ENCODE measurements at regions not wholly inside any gene's neighbourhood (a gene's known extent, or its start where the extent isn't known, plus 50 kb on each side); places are given as distances from the start of the nearest gene placed in this dataset.
"Not testable (repeated sequence)": the region's sequence is repeated elsewhere in the genome, so short reads cannot be mapped to it uniquely, and the experiment has no call there.

- no peak overlapping the region for H3K27ac Mint-ChIP-seq
- CTCF ChIA-PET: no interaction called here
- H3K4me3 Mint-ChIP-seq: no peak overlapping the region
- no peaks in the 10 kb centered on the region for H3K27me3 Mint-ChIP-seq
- no peaks in the 10 kb centered on the region for H3K36me3 Mint-ChIP-seq (ENCODE audit: low read depth)
- no peaks in the 10 kb centered on the region for H3K9me3 Mint-ChIP-seq
- POLR2A ChIA-PET: no interaction called here
- H3K4me1 Mint-ChIP-seq: no peaks in the 10 kb centered on the region
- DNase-seq: no peak
Observed at GRCh38 chr3:110344897-110345767, 726.5 kb upstream of the NECTIN3 start.

GRCh38 chr3:110349295-110349694 is 722.3 kb upstream of the NECTIN3 start:
- Mint-ChIP-seq H3K4me3 (no peak overlapping the region), H3K27me3 (no peaks in the 10 kb centered on the region), H3K4me1 (no peaks in the 10 kb centered on the region), H3K9me3 (no peaks in the 10 kb centered on the region), H3K36me3 (ENCODE audit: low read depth) (no peaks in the 10 kb centered on the region), H3K27ac (no peak overlapping the region)
- POLR2A ChIA-PET: no interaction called here
- no peak for DNase-seq
- CTCF ChIA-PET: no interaction called here

- Mint-ChIP-seq H3K4me3 (no peak overlapping the region), H3K9me3 (peaks cover 2% of the 10 kb centered on the region), H3K27ac (no peak overlapping the region), H3K27me3 (no peaks in the 10 kb centered on the region), H3K36me3 (ENCODE audit: low read depth) (no peaks in the 10 kb centered on the region), H3K4me1 (no peaks in the 10 kb centered on the region)
- no peak for DNase-seq
- ChIA-PET CTCF (no interaction called here), POLR2A (no interaction called here)
Observed at GRCh38 chr3:110352841-110353604, 718.6 kb upstream of the NECTIN3 start.

- DNase-seq: no peak
- Mint-ChIP-seq H3K27ac (no peak overlapping the region), H3K27me3 (no peaks in the 10 kb centered on the region), H3K9me3 (peaks cover 2% of the 10 kb centered on the region), H3K4me1 (no peaks in the 10 kb centered on the region), H3K36me3 (ENCODE audit: low read depth) (no peaks in the 10 kb centered on the region), H3K4me3 (no peak overlapping the region)
- ChIA-PET POLR2A (no interaction called here), CTCF (no interaction called here)
Observed at GRCh38 chr3:110362751-110363150, 708.9 kb upstream of the NECTIN3 start.

- H3K4me3 Mint-ChIP-seq; H3K9me3 Mint-ChIP-seq; CTCF ChIA-PET; H3K27ac Mint-ChIP-seq; H3K36me3 Mint-ChIP-seq (ENCODE audit: low read depth); H3K27me3 Mint-ChIP-seq; H3K4me1 Mint-ChIP-seq; DNase-seq: not testable (repeated sequence)
- POLR2A ChIA-PET: interaction anchor here (0.5 kb wide), 1 partner anchor 596 kb away, joined by 4 read pairs; no protein-coding TSS in a partner anchor
Observed at GRCh38 chr3:110367289-110367688, 704.3 kb upstream of the NECTIN3 start.

GRCh38 chr3:110375751-110376518 is 695.7 kb upstream of the NECTIN3 start:
- Mint-ChIP-seq H3K4me3 (no peak overlapping the region), H3K4me1 (no peaks in the 10 kb centered on the region), H3K36me3 (ENCODE audit: low read depth) (no peaks in the 10 kb centered on the region), H3K27me3 (no peaks in the 10 kb centered on the region), H3K9me3 (no peaks in the 10 kb centered on the region), H3K27ac (no peak overlapping the region)
- DNase-seq: no peak
- ChIA-PET CTCF (no interaction called here), POLR2A (no interaction called here)

GRCh38 chr3:110378481-110378880 is 693.1 kb upstream of the NECTIN3 start:
- DNase-seq: no peak
- H3K27me3 Mint-ChIP-seq: no peaks in the 10 kb centered on the region
- H3K27ac Mint-ChIP-seq: no peak overlapping the region
- no peaks in the 10 kb centered on the region for H3K9me3 Mint-ChIP-seq
- no peaks in the 10 kb centered on the region for H3K4me1 Mint-ChIP-seq
- no peak overlapping the region for H3K4me3 Mint-ChIP-seq
- CTCF ChIA-PET: no interaction called here
- H3K36me3 Mint-ChIP-seq (ENCODE audit: low read depth): no peaks in the 10 kb centered on the region
- POLR2A ChIA-PET: no interaction called here

GRCh38 chr3:110381992-110382391 is 689.6 kb upstream of the NECTIN3 start:
- Mint-ChIP-seq H3K27me3 (no peaks in the 10 kb centered on the region), H3K27ac (no peak overlapping the region), H3K4me1 (no peaks in the 10 kb centered on the region), H3K36me3 (ENCODE audit: low read depth) (no peaks in the 10 kb centered on the region), H3K4me3 (no peak overlapping the region), H3K9me3 (no peaks in the 10 kb centered on the region)
- POLR2A ChIA-PET: no interaction called here
- CTCF ChIA-PET: no interaction called here
- DNase-seq: no peak

GRCh38 chr3:110383356-110383755 is 688.3 kb upstream of the NECTIN3 start:
- DNase-seq: no peak
- Mint-ChIP-seq H3K4me3 (no peak overlapping the region), H3K4me1 (no peaks in the 10 kb centered on the region), H3K27me3 (no peaks in the 10 kb centered on the region), H3K36me3 (ENCODE audit: low read depth) (no peaks in the 10 kb centered on the region), H3K9me3 (no peaks in the 10 kb centered on the region), H3K27ac (no peak overlapping the region)
- POLR2A ChIA-PET: no interaction called here
- CTCF ChIA-PET: no interaction called here

GRCh38 chr3:110384601-110385000 is 687.0 kb upstream of the NECTIN3 start:
- Mint-ChIP-seq H3K27me3 (no peaks in the 10 kb centered on the region), H3K4me3 (no peak overlapping the region), H3K36me3 (ENCODE audit: low read depth) (no peaks in the 10 kb centered on the region), H3K4me1 (no peaks in the 10 kb centered on the region), H3K27ac (no peak overlapping the region), H3K9me3 (no peaks in the 10 kb centered on the region)
- POLR2A ChIA-PET: no interaction called here
- DNase-seq: no peak
- CTCF ChIA-PET: no interaction called here

GRCh38 chr3:110389005-110389404 is 682.6 kb upstream of the NECTIN3 start:
- ChIA-PET POLR2A (no interaction called here), CTCF (no interaction called here)
- H3K4me1 Mint-ChIP-seq: no peaks in the 10 kb centered on the region
- H3K36me3 Mint-ChIP-seq (ENCODE audit: low read depth): no peaks in the 10 kb centered on the region
- no peaks in the 10 kb centered on the region for H3K27me3 Mint-ChIP-seq
- DNase-seq: no peak
- H3K27ac Mint-ChIP-seq: no peak overlapping the region
- H3K9me3 Mint-ChIP-seq: no peaks in the 10 kb centered on the region
- no peak overlapping the region for H3K4me3 Mint-ChIP-seq

GRCh38 chr3:110390372-110390771 is 681.2 kb upstream of the NECTIN3 start:
- H3K27ac Mint-ChIP-seq: no peak overlapping the region
- no peaks in the 10 kb centered on the region for H3K4me1 Mint-ChIP-seq
- no peaks in the 10 kb centered on the region for H3K36me3 Mint-ChIP-seq (ENCODE audit: low read depth)
- H3K9me3 Mint-ChIP-seq: no peaks in the 10 kb centered on the region
- POLR2A ChIA-PET: no interaction called here
- no peaks in the 10 kb centered on the region for H3K27me3 Mint-ChIP-seq
- no peak for DNase-seq
- CTCF ChIA-PET: no interaction called here
- H3K4me3 Mint-ChIP-seq: no peak overlapping the region

GRCh38 chr3:110391042-110391441 is 680.6 kb upstream of the NECTIN3 start:
- Mint-ChIP-seq H3K4me3 (no peak overlapping the region), H3K36me3 (ENCODE audit: low read depth) (no peaks in the 10 kb centered on the region), H3K27ac (no peak overlapping the region), H3K4me1 (no peaks in the 10 kb centered on the region), H3K27me3 (no peaks in the 10 kb centered on the region), H3K9me3 (no peaks in the 10 kb centered on the region)
- ChIA-PET POLR2A (no interaction called here), CTCF (interaction anchor here (1.3 kb wide), 1 partner anchor 76 kb away, joined by 3 read pairs; no protein-coding TSS in a partner anchor)
- no peak for DNase-seq

All from activated CD4-positive, alpha-beta memory T cell treated with anti-CD3 and anti-CD28 coated beads, Interleukin-2, amount 10 ng/mL, durations not matched to agents 7 days and 5 days (primary cell).